Activated CD4-positive, alpha-beta T cell treated with anti-CD3 and anti-CD28 coated beads, Interleukin-2, amount 50 U/mL, for 1 hour (primary cell): ENCODE measurements at regions not wholly inside any gene's neighbourhood (a gene's known extent, or its start where the extent isn't known, plus 50 kb on each side); places are given as distances from the start of the nearest gene placed in this dataset.

ENCODE experiments used
- DNase-seq: peaks from one replicate; pipeline ENCODE4 v3.0.0-alpha.2; 2020

DNA sequence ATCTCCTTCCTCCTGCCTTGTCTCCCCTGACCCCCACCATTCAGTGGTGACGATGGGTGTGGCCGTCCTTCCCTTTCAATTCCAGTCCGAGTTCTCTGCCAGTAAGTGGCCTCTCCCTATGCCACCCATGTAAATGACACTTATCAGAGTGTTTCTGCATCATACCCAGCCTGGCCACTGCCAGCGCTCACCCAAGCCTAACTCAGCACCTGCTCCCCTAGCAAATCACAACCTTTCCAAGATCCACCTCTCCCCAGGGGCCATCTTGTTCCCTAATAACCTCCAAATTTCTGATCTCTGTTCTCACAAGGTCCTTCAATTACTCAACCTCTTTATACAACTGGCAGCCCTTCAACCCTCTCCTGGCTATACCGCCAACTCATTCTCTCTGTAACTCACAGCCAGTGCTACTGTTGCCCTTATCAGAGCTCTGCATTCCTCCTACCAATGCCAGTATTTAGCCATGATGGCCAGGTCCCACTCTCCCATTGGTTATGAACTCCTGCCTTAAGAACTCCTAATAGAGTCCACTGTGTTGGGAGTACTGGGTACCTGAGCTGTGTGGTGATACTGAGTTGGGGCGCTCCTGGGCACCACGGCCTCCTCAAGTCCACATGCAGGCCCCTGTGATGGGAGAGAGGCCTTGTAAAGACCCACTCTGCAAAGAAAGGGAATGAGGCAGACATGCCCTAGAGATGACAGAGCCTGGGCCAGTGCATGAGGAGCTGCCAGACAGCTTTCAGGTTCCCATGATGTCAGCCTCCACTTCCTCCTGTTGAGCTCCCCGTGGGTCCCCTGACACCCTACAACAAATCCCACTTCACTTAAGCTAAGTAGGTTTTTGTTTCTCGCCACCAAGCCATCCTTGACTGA, 187.4 kb upstream of the RREB1 start:
- DNase-seq = no peak

DNA sequence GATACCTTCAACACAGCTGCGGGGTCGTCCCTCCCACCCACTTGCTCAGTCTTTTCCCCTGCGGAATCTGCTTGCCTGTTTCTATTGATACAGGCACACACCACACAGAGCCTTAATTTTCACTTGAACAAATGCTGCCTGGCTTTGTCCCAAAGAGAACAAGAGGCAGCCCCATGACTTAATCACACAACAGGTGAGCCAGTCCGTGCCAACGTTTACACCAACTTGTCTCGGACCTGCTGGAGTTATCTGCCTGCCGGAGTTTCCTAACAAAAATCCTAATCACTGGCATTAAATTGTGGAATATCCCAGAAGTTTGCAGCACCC, 186.8 kb upstream of the RREB1 start:
- no peak for DNase-seq

DNA sequence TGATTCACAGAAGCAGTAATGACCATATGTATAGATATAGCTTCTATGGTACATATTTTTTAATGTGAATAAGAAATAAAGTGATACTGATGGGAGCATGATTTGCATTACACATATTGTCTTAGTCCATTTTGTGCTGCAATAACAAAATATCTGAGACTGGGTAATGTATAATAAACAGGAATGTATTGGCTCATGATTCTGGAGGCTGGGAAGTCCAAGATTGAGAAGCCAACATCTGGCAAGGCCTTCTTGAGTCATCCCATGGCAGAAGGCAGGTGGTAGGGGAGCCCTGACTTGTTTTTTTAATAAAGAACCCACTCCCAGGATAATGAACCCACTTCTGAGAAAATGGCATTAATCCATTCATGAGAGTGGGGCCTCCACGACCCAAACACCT, 185.6 kb upstream of the RREB1 start:
- DNase-seq = no peak

DNA sequence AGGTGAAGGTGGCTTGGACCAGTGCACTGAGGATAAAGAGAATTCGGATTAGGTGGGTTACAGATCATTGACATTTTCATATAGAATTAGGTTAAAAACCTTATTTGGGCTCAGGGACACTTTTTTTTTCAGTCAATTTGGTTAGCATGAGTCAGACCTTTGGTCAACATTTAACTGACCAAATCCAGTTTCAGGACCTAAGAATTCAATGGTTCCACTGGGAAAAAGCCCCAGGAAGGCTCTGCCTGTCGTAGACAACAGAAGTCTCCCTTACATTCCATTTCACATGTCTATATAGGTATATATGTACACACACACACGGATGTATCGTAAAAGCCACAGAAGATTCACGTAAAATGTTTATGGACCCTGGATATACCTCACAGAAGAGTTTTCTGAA, 184.2 kb upstream of the RREB1 start:
- DNase-seq = no peak

DNA sequence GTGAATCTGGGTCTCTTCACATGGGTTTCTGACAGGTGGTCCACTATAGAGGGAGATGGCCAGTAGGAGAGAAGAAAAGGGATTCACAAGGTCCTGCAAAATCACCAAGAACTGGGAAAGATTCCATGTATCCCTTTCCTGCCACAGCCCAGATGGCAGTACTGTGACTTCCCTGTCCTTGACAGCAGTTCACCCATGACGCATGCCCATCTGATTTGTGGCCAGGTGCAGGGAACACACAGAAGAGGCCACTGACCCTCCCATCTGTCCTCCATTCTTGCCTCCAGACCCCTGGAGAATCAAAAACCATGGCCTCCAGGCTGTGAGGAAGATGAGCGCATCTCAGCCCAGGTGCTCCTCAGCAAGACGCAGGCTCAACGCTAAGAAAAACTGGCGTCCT, 183.1 kb upstream of the RREB1 start:
- DNase-seq = no peak

DNA sequence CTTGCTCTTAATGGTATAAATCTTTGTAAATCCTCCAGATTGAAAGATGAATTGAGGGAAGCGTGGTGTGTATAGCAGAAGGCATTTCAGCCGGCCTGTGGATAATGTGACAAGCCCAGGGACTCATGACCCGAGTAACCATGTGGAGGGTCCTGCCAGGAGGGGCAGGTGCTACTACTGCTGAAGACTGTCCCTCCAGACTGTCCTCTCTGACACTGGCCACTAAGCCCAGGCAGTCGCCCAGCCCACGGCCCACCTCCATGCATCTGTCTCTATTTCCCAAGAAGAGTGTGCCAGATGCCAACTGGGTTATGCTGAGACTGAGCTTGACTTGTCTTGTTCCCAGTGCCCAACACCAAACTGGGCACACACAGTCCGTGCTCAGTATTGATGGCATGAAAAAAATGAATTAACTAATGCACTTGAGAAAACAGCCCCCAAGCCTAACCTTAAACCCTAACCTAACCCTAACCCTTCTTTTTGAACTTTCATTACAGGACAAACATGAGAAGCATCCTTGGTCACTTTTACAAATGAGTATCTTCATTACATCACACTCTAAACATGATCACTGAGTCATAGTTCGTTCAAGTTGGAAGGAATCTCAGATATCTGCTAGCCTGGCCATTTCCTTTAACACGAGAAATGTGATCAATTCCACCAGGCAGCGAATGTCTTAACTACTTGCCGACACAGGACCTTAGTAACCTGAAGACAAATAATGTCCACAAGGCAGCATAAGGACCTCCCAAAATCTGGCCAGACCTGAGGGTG, 182.2 kb upstream of the RREB1 start:
- DNase-seq = no peak

DNA sequence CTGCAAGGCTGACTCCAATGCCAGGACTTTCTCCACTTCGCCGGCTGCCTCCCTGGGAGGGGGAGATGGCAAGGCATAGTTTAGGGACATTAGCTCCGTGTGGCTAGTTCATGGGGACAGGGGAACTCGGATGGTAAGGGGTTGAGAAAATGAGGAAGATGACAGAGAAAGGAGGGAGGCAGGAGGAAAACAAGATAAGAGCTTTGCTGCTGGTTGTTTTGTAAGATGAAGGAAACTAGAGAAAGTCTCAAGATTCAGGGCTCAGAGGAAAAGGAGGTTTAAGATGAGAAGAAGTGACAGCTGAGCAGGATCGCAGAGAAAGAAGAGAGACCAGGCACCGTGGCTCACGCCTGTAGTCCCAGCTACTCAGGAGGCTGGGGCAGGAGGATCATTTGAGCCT, 180.9 kb upstream of the RREB1 start:
- DNase-seq = no peak

DNA sequence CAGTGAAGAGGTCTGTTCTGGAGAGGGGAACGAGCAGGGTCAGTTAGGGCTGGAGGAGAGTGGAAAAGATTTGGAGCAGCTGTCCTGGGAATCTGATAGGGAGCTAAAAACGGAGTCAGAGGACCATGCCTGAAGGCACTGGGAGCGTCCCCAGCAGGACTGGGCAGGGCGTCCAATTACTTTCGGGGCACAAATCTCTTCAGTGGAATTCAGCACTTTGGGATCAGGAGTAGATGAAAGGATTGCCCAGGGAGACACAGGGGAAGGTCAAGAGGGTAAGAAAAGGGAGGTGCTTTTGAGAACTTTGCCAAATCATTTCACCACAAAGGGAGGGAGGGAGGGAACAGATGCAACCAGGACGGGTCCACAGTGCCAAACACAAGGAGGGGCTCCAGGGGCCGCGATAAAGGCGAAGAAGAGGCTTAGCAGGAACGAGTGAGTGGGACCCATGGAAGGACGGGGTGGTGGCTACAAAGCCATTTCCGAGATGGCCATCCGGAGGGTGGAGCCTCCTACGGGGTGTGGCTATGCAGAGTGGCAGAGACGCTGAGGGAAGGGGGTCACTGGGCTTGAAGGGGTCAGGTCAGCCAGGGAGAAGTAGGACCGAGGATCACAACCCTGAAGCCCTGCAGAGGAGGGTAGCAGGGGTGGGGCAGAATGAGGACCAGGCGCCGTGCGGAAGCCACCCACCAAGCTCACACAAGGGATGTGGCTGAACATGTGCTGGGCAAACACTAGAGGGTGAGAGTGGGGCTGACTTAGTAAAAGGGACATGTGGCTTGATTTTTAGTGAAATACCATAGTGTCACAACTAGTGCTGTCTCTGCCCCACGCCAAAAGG, 180.0 kb upstream of the RREB1 start:
- DNase-seq = no peak

DNA sequence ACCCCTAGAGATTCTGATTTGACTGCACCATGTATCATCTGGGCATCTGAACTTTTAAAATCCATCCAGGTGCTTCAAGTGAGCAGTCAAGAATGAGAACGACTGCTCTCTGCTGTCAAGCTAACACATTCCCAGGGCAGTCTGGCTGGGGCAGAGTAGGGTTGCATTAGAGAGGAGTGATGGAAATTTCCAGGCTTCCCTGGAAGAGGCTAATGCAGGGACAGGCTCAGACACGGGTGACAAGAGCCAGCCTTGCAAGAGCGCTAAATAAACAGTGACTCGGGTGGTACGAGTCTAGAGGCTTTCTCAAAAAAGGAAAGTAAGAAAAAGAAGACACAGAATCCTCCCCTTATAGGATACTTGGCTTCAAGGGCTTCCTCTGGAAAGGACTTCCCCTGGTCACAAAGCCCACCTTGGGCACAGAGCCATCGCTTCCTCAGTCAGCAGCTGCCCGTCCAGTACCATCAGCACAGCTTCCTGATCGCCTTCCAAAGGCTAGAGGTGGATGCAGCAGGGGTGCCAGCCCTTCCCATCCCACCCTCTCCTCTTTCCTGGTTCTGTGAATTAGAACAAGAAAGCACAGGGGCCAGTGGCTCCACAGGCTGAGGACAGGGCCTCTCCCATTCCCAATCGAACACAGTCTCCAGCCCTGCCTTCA, 177.4 kb upstream of the RREB1 start:
- no peak for DNase-seq

DNA sequence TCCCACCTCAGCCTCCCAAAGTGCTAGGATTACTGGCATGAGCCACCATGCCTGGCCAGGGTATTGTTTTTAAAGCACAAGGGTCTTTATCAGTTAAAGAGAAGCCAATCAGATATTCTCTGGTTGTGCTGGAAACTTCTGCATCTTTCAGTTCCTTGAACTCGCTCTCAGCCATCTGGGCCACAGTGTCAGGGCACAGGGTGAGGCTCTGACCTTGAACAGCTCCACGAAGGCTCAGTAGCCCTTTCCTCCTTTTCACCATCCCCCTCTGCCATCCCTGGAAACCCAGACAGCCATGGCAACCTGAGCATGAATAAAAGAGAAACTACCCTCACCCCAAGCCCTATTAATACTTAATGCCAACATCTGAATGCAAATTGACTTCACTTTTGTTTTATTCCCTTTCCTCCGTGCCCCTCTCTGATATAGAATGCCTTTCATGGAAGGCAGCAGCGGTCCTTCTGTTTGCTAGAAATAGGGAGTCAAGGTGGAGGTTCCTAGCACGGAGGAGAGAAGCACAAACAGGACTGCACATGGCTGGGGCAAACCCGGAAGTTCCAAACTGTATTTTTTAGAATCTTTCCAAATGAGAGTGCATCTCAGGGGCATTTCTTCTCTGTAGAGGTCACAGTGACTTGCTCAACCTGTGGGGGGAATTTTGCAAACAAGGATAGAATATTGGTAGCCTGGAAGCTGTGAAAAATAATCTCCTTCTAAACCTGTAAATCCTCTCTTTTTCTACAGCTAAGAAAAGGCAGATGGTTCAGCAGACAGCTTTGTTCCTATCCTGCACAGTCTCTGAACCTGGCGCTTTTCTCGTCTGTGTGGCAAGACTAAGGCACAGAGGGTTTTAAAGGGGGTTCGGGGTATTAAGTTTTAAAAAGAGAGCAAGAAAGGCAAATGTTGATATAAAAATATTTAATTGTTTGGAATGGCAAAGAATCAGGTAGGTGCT, 176.4 kb upstream of the RREB1 start:
- no peak for DNase-seq

DNA sequence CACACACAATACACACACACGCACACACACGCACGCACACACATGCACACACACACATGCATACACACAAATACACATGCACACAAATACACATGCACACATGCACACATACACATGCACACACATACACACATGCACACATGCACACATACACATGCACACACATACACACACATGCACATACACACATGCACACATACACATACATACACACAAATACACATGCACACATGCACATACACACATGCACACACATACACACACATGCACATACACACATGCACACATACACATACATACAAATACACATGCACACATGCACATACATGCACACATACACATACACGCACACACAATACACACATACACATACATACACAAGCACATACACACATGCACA, 175.4 kb upstream of the RREB1 start:
- DNase-seq = no peak

DNA sequence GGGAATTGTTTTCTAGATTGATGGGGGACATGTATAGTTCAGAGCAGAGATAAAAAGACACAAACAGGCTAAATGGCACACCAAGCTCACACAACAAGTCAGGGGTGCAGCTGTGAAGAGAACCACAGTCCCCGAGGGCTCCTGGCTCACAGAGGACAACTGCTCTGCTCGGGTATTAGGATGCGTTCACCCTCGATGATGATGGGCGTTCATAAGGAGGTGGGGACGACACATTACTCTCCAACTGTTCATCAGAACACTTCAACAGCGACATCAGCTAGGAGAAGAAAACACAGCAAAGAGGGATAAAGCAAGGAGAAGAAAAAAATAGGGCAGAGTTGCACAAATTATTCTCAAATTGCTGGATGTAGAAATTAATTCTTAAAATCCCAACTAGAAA, 174.8 kb upstream of the RREB1 start:
- no peak for DNase-seq

DNA sequence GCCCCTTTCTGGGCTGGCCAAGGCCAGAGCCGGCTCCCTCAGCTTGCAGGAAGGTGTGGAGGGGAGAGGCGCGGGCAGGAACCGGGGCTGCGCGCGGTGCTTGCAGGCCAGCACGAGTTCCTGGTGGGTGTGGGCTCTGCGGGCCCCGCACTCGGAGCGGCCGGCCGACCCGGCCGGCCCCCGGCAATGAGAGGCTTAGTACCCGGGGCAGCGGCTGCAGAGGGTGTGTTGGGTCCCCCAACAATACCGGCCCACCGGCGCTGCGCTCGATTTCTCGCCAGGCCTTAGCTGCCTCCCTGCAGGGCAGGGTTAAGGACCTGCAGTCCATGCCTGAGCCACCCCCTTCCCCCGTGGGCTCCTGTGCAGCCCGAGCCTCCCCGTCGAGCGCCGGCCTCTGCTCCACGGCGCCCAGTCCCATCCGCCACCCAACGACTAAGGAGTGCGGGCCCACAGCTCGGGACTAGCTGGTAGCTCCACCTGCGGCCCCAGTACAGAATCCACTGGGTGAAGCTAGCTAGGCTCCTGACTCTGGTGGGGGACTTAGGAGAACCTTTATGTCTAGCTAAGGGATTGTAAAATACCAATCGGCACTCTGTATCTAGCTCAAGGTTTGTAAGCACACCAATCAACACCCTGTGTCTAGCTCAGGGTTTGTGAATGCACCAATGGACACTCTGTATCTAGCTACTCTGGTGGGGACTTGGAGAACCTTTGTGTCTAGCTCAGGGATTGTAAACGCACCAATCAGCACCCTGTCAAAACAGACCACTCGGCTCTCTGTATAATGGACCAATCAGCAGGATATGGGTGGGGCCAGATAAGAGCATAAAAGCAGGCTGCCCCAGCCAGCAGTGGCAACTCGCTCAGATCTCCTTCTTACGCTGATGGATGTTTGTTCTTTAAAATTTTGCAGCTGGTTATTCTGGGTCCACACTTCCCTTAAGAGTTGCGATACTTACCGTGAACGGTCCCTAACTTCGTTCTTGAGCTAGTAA, 167.4 kb upstream of the RREB1 start:
- no peak for DNase-seq

DNA sequence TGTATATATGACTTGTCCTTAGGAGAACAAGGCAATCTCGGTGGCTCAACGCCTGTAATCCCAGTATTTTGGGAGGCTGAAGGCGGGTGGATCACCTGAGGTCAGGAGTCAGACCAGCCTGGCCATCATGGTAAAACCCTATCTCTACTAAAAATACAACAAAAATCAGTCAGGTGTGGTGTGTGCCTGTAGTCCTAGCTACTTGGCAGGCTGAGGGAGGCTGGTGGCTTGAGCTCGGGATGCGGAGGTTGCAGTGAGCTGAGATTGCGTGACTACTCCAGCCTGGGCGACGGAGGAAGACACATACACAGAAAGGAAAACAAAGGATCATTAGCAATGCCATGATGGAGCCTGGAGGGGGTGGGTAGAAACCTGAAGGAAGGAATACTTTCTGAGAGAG, 166.6 kb upstream of the RREB1 start:
- DNase-seq = no peak

DNA sequence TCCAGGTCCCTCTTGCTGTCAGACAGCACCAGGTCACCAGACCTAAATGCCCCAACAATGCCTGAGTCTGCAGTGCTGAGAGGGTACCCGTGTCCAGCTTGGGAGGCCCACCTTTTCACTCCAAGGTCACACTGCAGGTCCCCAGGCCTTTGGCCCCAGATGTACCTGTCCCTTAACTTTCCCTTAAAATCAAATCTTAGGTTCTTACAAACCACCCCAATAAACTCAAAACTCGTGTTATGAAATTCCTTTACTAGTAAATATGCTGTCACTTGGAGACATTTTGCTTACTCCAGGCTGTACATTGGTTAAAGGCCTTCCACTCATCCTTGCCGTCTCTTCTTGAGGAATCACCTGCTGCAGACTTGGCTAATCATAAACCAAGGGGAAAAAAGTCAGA, 165.7 kb upstream of the RREB1 start:
- no peak for DNase-seq

DNA sequence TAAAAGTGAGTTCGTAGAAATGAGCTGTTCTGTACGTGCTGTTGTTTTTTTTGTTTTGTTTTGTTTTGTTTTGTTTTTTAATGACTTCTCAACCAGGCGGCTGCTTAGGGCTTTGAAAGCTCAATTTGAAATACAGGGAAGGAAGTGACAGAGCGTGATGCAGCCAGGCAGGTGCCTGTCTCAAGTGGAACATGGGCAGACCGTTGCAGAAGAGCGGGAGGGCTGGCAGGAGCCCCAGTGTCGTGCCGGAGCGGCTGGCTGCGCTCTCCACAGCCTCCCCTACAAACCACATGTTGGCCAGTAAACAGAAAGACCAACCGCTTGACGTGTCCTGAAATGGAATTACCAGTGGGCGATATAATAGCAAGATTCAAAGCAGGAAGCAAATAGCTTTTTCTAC, 164.9 kb upstream of the RREB1 start:
- no peak for DNase-seq

DNA sequence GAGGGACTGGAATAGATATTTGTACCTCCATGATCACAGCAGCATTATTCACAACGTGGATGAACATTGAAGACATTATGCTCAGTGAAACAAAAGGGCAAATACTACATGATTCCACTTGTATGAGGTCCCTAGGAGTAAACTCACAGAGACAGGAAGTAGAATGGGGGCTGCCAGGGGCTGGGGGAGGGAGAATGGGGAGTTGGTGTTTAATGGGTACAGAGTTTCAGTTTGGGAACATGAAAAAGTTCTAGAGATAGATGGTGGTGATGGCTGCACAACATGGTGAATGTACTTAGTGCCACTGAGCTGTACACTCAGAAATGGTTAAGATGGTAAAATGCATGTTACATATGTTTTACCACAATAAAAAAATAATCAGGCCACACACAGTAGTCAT, 164.3 kb upstream of the RREB1 start:
- no peak for DNase-seq

DNA sequence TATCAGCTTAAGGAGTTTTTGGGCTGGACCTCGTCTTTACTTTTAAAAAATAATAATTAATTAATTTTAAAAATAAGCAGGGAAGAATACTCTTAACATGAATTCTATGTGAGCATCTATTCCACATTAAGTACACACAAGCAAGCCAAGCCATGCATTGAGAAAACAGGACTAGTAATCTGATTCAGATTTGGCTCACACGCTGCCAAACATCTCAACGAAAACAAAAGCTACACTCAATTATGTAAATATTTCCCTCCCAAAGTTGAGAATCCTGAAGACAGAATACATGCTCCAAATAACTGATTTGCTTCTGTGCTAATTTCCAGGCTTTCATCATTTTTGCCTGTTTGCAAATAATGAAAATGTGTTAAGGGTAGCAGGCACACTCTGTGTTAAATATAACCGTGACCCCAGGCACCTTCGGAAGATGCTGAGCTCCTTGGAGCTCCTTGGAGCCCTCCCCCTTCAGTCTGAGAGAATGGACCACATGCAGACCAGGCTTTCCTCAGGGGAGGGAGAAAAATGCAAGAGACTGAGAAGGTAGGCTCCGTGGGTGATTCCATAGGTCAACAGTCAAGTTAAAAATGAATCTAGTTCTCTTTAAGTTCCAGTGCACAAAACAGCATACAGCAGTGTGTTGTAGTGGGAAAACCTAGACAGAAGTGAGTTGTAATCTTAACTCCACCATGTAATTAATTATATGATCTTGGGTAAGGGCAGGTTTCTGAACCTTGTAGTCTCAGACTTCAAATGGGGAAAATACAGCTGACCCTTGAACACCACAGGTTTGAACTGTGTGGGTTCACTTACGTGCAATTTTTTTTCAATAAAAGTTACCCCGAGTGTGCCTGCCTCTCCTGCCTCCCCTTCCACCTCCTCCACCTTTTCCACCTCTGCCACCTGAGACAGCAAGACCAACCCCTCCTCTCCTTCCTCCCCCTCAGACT, 161.3 kb upstream of the RREB1 start:
- DNase-seq = no peak

DNA sequence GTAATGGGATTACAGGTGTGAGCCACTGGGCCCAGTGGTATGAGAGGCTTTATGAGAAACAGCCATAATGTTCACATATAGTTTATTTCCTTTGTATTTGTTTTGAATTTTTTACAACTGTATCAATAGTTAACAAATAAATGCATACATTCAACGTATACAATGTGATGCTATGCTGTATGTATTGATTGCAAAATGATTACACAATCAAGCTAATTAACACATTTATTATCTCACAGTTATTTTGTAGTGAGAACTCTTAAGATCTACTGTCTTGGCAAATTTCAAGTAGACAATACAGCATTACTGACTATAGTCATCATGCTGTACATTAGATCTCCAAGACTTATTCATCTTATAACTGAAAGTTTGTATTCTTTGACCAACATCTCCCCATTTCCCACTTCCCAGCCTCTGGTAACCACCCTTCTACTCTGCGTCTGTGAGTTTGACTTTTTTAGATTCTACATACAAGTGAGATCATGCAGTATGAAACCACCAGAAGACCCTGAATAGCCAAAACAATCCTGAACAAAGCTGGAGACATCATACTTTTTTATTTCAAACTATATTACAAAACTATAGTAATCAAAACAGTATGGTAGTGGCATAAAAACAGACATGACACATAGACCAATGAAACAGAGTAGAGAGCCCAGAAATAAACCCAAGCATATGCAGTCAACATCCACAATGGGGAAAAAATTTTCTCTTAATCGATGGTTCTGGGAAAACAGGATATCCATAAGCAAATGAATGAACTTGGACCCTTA, 157.2 kb upstream of the RREB1 start:
- DNase-seq = no peak
